GM20431 (cell line): ENCODE measurements at regions not wholly inside any gene's neighbourhood (a gene's known extent, or its start where the extent isn't known, plus 50 kb on each side); places are given as distances from the start of the nearest gene placed in this dataset.

Experiments used
- in situ Hi-C: fragments of 300-500 bp; cut with MseI, MboI; formaldehyde crosslinking; loops from one replicate; pipeline ENCODE4 v1.15.0; 2020; ENCODE audit warnings: low sequenced_read_pairs; ENCODE audit not compliant: unreplicated experiment

DNA sequence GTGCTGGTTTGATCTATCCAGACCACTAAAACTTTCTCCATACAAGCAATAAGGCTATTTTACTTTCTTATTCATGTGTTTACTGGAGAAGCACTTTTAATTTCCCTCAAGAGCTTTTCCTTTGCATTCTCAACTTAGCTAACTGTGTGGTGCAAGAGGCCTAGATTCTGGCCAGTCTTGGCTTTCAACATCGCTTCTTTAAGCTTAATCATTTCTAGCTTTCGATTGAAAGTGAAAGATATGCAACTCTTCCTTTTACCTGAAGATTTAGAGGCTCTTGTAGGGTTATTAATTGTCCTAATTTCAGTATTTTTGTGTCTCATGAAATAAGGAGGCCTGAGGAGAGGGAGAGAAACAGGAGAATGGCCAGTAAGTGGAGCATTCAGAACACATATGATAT is 234.8 kb upstream of the GADL1 start:
- in situ Hi-C loops = loop anchor here (25.0 kb wide), 1 partner anchor 367 kb away; no protein-coding TSS in a partner anchor

DNA sequence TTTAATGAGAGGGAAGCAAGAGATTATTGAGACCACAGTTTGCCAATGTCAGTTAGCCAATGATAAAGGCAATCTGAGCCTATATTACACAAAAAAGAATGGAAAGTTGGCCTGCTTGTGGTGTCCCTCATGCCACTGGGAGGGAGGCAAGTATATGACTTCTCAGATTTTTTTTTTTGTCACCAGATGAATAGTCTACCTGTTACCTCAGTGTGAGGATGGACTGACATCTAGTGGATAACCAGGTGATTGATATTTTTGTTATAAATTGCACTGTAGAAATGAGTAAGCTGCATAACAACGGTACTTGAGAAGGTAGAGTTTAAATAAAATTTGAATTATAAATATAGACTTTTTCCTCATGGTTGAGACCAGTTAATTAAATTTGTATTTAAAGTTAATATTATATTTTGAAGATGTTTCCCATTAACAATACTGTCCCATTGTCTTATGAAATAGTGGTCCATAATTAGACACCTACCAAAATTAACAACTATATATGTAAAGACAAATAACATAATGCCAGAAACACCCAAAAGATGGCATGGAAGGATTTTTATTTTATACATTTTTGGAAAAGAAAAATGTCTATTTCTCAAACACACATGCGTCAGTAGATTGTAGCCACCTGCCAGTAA is 237.8 kb upstream of the GADL1 start:
- in situ Hi-C loops = loop anchor here (25.0 kb wide), 1 partner anchor 370 kb away; no protein-coding TSS in a partner anchor

DNA sequence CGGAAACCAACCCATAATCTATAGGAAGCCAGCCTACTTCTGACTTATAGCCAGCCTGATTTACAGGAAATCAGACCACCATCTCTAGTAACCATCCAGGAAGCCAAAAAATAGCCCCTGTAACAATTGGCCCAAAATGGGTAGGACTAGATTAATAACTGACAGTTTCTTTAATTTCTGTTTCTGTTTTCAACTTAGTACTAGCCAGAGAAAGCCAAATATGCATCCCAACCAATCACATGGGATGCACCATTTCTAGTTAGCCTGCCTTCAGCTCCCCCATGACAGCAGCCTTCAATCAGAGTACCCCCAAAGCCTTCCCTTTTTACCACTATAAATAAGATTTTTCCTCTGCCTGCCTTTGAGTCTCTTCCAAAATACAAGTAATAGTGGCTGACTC is 239.1 kb upstream of the GADL1 start:
- in situ Hi-C loops = loop anchor here (25.0 kb wide), 1 partner anchor 371 kb away; no protein-coding TSS in a partner anchor

- in situ Hi-C loops = loop anchor here (25.0 kb wide), 1 partner anchor 373 kb away; no protein-coding TSS in a partner anchor
Observed at GRCh38 chr3:31135546-31135945, 241.1 kb upstream of the GADL1 start.

GRCh38 chr3:31137718-31138465 is 243.4 kb upstream of the GADL1 start:
- in situ Hi-C loops = loop anchor here (25.0 kb wide), 1 partner anchor 376 kb away; no protein-coding TSS in a partner anchor

GRCh38 chr3:31140470-31140869 is 246.0 kb upstream of the GADL1 start:
- in situ Hi-C loops = loop anchor here (25.0 kb wide), 1 partner anchor 378 kb away; no protein-coding TSS in a partner anchor

- in situ Hi-C loops = loop anchor here (25.0 kb wide), 1 partner anchor 380 kb away; no protein-coding TSS in a partner anchor
Observed at GRCh38 chr3:31142139-31142538, 247.7 kb upstream of the GADL1 start.

GRCh38 chr3:31142543-31142942 is 248.1 kb upstream of the GADL1 start:
- in situ Hi-C loops = loop anchor here (25.0 kb wide), 1 partner anchor 380 kb away; no protein-coding TSS in a partner anchor

GRCh38 chr3:31145062-31145461 is 250.6 kb upstream of the GADL1 start:
- in situ Hi-C loops = loop anchor here (25.0 kb wide), 1 partner anchor 383 kb away; no protein-coding TSS in a partner anchor

DNA sequence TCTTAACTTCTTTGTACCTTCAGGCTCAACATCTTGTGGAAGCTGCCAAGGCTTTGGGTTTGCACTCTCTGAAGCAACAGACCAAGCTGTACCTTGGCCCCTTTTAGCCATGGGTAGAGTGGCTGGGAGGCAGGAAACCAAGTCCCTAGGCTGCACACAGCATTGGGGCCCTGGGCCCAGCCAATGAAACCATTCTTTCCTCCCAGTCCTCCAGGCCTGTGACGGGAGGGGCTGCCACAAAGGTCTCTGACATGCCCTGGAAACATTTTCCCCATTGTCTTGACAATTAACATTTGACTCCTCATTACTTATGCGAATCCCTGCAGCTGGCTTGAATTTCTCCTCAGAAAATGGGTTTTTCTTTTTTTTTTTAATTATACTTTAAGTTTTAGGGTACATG is 253.1 kb upstream of the GADL1 start:
- in situ Hi-C loops = loop anchor here (25.0 kb wide), 1 partner anchor 385 kb away; no protein-coding TSS in a partner anchor

- in situ Hi-C loops = no loop called here
Observed at GRCh38 chr3:31157047-31157694, 262.7 kb upstream of the GADL1 start.

DNA sequence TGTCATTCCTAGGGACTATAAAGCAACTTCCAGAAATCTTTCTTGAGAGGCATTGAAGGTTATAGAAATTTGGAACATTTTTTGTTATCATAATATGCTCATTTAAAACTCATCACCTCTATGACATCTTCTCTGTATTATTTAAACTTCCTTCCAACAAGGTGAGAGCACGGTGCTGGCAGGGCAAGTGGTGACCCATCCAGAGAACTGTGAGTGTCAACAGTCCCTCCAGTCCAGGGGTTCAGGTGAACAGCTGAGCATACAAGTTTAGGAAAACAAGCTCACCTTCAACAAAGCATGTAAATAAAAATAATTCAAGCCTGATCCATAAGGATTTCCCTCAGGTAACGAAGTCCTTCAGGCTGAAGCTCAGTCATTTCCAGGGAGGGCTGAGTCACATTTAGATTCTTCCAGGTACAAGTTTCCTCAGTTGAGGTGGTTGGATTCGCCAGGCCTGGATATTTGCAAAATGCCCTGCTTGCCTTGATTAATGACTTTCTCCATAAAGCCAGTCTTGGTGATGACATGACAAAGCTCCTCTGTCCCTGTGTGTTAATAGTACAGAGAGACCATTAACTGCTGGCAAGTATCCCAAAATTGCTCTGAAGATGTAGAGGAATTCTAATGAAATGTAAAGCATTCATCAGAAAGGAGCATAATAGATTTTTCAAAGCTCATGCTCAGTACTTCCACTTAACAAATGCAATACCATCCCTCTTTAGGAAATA is 263.6 kb upstream of the GADL1 start:
- in situ Hi-C loops = no loop called here

DNA sequence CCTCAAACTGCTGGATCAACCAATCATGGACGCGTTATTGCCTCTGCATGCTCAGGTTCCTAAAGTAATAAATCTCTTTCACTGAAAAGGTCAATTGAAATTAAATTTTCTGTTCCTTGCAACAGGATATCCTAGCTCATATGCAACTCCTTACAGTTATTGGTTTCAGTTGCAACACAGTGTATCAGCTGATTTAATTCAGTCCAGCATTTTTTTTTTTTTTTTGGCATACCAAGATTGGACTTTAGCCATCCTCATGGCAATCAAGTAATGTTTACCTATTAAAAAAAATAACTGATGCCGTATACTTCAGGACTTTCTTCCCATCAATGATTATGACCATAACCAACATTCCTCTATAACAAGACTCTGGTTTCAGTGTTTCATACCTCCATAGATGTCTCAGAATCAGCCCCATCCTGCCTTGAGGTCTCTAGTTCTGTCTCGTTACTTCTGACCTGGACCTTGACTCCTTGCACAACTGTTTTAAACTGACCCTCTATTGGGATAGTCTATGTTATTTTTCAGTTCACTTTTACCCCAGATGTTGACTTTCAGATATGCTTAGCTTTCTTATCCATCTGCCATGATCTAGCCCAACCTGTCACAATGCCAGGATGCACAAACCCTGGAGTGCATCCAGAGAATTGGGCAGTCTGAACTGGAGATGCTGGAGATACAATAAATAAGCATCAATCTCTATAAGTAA is 265.0 kb upstream of the GADL1 start:
- in situ Hi-C loops = no loop called here

- in situ Hi-C loops = no loop called here
Observed at GRCh38 chr3:31161889-31162288, 267.4 kb upstream of the GADL1 start.

DNA sequence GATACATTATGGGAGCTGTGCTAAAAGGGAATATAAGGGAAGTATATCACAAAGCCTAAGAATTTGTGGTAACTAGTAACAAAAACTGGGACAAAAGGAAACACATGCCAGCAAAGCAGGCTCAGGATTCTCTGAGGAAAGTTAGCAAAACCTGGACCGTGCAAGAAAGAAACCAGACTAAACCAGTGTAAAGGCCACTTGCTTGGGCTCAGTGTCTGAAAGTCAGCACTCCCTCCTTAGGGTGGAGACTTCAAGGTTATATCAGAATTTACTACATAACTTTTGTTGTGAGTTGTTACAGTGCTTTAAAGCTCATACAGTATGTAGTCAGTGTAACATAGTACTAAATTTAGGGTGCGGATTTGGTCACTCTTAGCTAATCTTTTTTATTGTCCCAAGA is 269.9 kb upstream of the GADL1 start:
- in situ Hi-C loops = no loop called here

- in situ Hi-C loops = no loop called here
Observed at GRCh38 chr3:31165399-31165860, 271.0 kb upstream of the GADL1 start.

DNA sequence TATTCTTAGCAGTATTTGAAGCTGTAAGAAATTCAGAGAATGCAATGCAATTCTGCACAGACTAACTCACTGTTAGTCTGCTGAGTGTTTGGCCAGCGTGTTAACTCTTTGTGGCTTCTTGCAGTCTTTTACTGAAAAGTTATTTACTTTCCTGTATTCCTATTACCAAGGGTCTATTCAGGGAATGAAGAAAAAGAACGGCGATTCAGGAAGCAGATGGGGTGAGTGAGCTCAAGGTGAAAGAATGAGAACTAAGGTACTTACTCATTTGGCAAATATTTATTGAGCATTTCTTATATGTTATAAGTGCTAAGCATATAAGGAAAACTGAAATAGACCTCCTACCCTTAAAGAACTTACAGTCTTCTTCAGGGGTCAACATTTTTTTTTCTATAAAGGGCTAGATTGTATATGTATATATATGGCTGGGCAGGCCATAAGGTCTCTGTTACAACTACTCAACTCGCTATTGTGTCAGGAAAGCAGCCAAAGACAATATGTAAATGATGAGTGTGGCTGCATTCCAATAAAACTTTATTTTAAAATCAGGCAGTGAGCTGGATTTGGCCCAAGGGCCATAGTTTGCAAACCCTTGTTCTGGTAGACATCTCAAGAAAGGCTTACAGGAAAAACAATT is 271.9 kb upstream of the GADL1 start:
- in situ Hi-C loops = no loop called here

GRCh38 chr3:31167666-31168065 is 273.2 kb upstream of the GADL1 start:
- in situ Hi-C loops = no loop called here
